Peyer's patch (tissue), 4 donors: ENCODE measurements at regions not wholly inside any gene's neighbourhood (a gene's known extent, or its start where the extent isn't known, plus 50 kb on each side); places are given as distances from the start of the nearest gene placed in this dataset.

Source experiments
- DNase-seq, 3 donors: peaks; one replicate each; pipeline ENCODE4 v3.0.0-alpha.2; 2017 to 2019
- H3K27ac ChIP-seq, 4 donors: fragments of 200-600 bp; sonication (generic); one replicate each; pipeline ENCODE4 v1.5.1; 2016 to 2019
- H3K27me3 ChIP-seq, 2 donors: fragments of 200-600 bp; sonication (generic); one replicate each; pipeline ENCODE4 v1.5.1; 2019
- H3K36me3 ChIP-seq, 3 donors: fragments of 200-600 bp; sonication (generic); one replicate each; pipeline ENCODE4 v1.5.1; 2016 to 2019
- H3K4me1 ChIP-seq, 4 donors: fragments of 200-600 bp; sonication (generic); one replicate each; pipeline ENCODE4 v1.5.1; 2016 to 2019
- H3K4me3 ChIP-seq, 4 donors: fragments of 200-600 bp; sonication (generic); 1 replicate in 3 of 4; 2 replicates in 1 of 4; pipeline ENCODE4 v1.5.1; 2016 to 2019; ENCODE audit warnings: mild to moderate bottlenecking in 1 of 4
- H3K9me3 ChIP-seq, 4 donors: fragments of 200-600 bp; sonication (generic); one replicate each; pipeline ENCODE4 v1.5.1; 2016 to 2019; ENCODE audit warnings: mild to moderate bottlenecking in 1 of 4
- POLR2A ChIP-seq, 2 donors: fragments of 450-650 bp; IDR thresholded peaks; one replicate each; pipeline ENCODE4 v1.5.1; 2017; ENCODE audit warnings: antibody characterized with exemption in 2 of 2, mild to moderate bottlenecking in 2 of 2, moderate library complexity in 2 of 2
- TF ChIP-seq, protein P1 (sequence below), 6 experiments: fragments of 450-650 bp in 4 of 6; fragments of 200-600 bp in 2 of 6; sonication (generic) in 1 of 6; IDR thresholded peaks; one replicate each; pipeline ENCODE4 v1.5.1; 2017 to 2019; ENCODE audit warnings: antibody characterized with exemption in 6 of 6, mild to moderate bottlenecking in 3 of 6, moderate library complexity in 1 of 6

DNA sequence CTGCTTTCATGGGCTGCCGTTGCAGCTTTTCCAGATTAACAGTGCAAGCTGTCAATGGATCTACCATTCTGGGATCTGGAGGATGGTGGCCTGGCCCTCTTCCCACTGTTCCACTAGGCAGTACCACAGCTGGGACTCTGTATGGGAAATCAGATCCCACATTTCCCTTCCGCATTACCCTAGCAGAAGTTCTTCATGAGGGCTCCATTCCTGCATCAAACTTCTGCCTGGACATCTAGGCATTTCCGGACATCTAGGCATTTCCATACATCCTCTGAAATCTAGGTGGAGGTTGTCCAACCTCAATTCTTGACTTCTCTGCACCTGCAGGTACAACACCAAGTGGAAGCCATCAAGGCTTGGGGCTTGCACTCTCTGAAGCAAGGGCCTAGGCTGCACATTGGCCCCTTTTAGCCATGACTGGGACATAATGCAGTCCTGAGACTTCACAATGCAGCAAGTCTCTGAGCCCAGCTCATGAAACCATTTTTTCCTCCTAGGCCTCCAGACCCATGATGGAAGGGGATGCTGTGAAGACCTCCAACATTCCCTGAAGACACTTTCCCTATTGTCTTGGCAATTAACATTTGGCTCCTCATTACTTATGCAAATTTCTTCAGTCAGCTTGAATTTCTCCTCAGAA, 863.3 kb downstream of the C12orf50 start:
- Histone ChIP-seq H3K27ac (no peak overlapping the region), H3K4me3 (no peak overlapping the region), H3K4me1 (no peaks in the 10 kb centered on the region), H3K9me3 (peaks cover 0 to 6% (median 2%) of the 10 kb centered on the region in 4 donors), H3K36me3 (no peaks in the 10 kb centered on the region), H3K27me3 (no peaks in the 10 kb centered on the region)
- DNase-seq, result no peak
- TF ChIP-seq, protein P1, sequence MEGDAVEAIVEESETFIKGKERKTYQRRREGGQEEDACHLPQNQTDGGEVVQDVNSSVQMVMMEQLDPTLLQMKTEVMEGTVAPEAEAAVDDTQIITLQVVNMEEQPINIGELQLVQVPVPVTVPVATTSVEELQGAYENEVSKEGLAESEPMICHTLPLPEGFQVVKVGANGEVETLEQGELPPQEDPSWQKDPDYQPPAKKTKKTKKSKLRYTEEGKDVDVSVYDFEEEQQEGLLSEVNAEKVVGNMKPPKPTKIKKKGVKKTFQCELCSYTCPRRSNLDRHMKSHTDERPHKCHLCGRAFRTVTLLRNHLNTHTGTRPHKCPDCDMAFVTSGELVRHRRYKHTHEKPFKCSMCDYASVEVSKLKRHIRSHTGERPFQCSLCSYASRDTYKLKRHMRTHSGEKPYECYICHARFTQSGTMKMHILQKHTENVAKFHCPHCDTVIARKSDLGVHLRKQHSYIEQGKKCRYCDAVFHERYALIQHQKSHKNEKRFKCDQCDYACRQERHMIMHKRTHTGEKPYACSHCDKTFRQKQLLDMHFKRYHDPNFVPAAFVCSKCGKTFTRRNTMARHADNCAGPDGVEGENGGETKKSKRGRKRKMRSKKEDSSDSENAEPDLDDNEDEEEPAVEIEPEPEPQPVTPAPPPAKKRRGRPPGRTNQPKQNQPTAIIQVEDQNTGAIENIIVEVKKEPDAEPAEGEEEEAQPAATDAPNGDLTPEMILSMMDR (IDR thresholded peaks at IDR 0.05), result no peak
- no peak for TF ChIP-seq POLR2A (IDR thresholded peaks at IDR 0.05)

DNA sequence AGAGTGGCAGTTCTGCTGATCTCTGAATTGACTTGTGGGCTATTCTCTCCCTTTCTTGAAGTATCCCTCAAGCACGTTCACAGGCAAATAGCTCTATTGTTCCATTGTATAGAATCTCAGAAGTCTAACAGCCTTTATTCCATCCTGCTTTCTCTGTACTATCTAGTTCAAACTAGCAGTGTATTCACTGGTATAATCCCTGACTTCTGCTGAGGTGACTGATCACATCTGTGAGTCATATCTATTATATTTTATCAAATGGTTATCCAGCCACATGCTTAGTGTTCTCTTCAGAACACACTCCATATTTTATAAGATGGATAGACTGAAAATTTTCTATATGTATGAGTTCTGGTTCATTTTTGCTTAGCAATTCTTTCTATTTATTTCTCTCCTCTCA, 866.1 kb downstream of the C12orf50 start:
- no peak for TF ChIP-seq POLR2A (IDR thresholded peaks at IDR 0.05)
- TF ChIP-seq, protein P1 (IDR thresholded peaks at IDR 0.05), result no peak
- no peak overlapping the region for H3K27ac ChIP-seq
- DNase-seq, result no peak
- H3K4me3 ChIP-seq, result no peak overlapping the region
- H3K27me3 ChIP-seq, result no peaks in the 10 kb centered on the region
- peaks cover 0 to 6% (median 2%) of the 10 kb centered on the region in 4 donors for H3K9me3 ChIP-seq
- no peaks in the 10 kb centered on the region for H3K4me1 ChIP-seq
- H3K36me3 ChIP-seq, result no peaks in the 10 kb centered on the region

DNA sequence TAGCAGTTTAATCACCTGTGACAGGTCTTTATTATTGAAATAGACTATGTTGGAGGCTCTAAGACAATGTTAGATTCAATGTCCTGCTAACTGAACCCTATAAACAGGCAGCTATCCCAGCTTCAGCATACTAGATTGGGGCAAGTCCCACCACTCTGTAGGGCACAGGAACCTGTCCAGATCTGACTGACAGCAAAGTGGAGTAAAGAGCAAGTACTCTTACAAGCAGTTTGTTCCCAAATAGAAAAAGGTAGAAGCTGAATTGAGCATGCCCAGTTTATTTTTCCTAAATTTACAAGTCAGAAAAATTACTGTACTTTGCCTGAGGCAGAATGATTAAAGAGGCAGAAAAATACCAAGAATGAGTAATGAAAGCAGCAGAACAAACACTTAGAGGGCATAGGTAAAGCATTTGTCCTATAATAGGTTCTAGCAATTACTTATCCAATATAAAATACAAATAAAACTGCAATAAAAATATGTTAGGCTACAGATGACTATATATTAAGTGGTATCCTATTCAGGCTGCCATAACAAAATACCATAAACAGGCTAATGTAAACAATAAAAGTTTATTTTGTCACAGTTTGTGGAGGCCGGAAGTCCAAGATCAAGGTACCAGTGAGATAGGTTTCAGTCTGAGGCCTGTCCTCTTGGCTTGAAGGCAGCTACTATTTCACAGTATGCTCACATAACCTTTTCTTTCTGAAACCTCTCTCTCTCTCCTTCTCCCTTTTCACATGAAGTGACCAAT, 868.2 kb downstream of the C12orf50 start:
- no peak for DNase-seq
- Histone ChIP-seq H3K9me3 (peaks cover 0 to 6% (median 2%) of the 10 kb centered on the region in 4 donors), H3K36me3 (no peaks in the 10 kb centered on the region), H3K27ac (no peak overlapping the region), H3K4me3 (no peak overlapping the region), H3K27me3 (no peaks in the 10 kb centered on the region), H3K4me1 (no peaks in the 10 kb centered on the region)
- TF ChIP-seq, protein P1 (IDR thresholded peaks at IDR 0.05), result no peak
- TF ChIP-seq POLR2A (IDR thresholded peaks at IDR 0.05), result no peak

DNA sequence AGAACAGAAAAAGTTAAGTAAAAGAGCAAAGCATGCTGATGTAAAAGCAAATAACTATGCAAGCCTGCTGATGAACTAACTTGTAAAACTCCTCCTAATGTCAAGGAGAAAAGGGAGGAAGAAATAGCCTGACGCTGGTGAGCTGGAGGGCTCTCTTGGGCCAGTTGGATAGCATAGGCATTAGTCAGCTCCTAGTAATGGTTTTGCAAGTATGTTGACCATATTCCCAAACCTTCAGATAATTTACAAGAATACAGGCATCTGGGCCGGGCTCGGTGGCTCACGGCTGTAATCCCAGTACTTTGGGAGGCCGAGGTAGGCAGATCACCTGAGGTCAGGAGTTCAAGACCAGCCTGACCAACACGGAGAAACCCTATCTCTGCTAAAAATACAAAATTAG, 871.4 kb downstream of the C12orf50 start:
- no peaks in the 10 kb centered on the region for H3K9me3 ChIP-seq
- no peak for TF ChIP-seq POLR2A (IDR thresholded peaks at IDR 0.05)
- TF ChIP-seq, protein P1 (IDR thresholded peaks at IDR 0.05), result no peak

DNA sequence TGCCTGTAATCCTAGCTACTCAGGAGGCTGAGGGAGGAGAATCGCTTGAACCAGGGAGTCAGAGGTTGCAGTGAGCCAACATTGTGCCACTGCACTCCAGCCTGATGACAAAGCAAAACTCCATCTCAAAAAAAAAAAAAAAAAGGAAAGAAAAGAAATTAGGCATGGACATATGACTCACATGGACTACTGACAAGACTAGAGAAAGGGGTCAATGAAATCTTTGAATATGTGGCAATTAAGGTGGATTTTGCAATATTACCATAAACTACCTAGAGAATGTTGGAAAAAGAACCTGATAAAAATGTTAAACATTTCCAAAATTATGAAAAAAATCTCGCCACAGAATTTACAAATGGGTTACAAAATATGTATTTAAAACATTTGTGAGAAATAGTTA, 873.6 kb downstream of the C12orf50 start:
- Histone ChIP-seq H3K4me1 (no peaks in the 10 kb centered on the region), H3K27me3 (no peaks in the 10 kb centered on the region), H3K27ac (no peak overlapping the region), H3K9me3 (no peaks in the 10 kb centered on the region), H3K4me3 (no peak overlapping the region), H3K36me3 (no peaks in the 10 kb centered on the region)
- TF ChIP-seq, protein P1 (IDR thresholded peaks at IDR 0.05), result no peak
- no peak for TF ChIP-seq POLR2A (IDR thresholded peaks at IDR 0.05)
- DNase-seq, result no peak

More for the DNA sequence above, 871.4 kb downstream of the C12orf50 start:
- Histone ChIP-seq H3K36me3 (no peaks in the 10 kb centered on the region), H3K27me3 (no peaks in the 10 kb centered on the region), H3K27ac (no peak overlapping the region), H3K4me1 (no peaks in the 10 kb centered on the region), H3K4me3 (no peak overlapping the region)
- no peak for DNase-seq
